ENCODE measurements at regions not wholly inside any gene's neighbourhood (a gene's known extent, or its start where the extent isn't known, plus 50 kb on each side); places are given as distances from the start of the nearest gene placed in this dataset.
"Not testable (repeated sequence)": the region's sequence is repeated elsewhere in the genome, so short reads cannot be mapped to it uniquely, and the experiment has no call there.

DNA sequence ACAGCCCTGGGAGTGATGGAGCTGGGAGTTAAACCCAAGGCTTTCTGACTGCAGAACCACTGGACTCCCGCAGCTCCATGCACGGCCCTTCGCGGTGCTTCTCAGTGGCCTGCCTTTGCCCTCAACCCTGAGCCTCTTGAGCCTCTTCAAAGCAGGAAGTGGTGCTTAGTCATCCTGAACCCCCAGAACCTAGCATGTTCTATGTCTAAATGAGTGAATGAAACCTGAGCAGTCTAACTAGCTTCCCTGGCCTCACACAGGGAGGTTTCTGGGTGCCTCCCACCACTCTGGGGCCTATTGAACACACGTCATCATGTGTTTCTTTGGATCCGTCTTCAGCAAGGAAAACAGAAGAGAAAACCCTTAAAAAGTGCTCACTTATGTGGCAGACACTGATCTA lies 117.9 kb upstream of the SFSWAP start:
- peak; percentile 84 for DNase-seq

- no peak for DNase-seq
These were observed 117.5 kb upstream of the SFSWAP start for GRCh38 chr12:131593406-131593805.

DNA sequence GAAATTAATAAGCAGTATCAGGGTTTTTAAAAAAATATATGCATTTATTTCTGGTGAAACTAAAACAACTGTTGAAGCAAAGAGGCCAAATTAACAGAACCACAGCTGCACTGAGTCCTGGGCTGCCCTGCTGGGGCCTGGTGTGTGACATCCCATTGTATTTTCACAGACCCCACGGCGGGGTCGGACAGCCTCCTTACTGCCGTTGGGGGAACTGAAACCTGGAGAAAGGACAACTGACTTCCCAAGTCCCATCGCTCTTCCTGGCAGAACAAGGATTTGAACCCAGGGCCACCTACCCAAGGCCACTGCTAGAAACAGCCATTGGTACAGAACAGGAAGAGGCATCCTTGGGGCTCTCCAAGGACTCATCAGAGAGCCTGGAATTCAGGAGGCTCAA lies 114.8 kb upstream of the SFSWAP start:
- DNase-seq = no peak

DNA sequence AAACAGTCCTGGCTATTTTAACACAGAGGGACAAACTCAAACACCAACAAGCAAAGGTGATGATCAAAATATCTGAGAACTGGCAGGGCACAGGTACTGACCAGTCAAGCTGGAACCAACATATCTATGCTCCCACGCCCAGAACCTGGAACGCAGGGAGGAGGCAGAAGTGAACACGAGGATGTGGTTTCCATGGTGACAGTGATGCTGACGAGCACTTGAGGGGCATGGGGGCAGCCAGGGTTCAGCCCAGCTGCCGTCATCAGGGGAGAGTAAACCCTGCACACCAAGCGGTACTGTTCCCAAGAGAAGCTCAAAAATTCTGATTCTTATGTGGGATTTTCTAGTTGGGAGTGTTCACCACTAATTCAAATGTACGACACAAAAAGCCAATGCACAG lies 113.6 kb upstream of the SFSWAP start:
- no peak for DNase-seq

GRCh38 chr12:131598717-131599116 lies 112.2 kb upstream of the SFSWAP start:
- DNase-seq = no peak

GRCh38 chr12:131599190-131600159 lies 111.4 kb upstream of the SFSWAP start:
- DNase-seq = no peak

GRCh38 chr12:131600160-131600532 lies 110.7 kb upstream of the SFSWAP start:
- DNase-seq = no peak

- not testable (repeated sequence) for DNase-seq
These were observed 109.4 kb upstream of the SFSWAP start for GRCh38 chr12:131601499-131601898.

GRCh38 chr12:131603106-131603938 lies 107.6 kb upstream of the SFSWAP start:
- DNase-seq = no peak

GRCh38 chr12:131603939-131604795 lies 106.7 kb upstream of the SFSWAP start:
- peak; percentile 63 for DNase-seq

DNA sequence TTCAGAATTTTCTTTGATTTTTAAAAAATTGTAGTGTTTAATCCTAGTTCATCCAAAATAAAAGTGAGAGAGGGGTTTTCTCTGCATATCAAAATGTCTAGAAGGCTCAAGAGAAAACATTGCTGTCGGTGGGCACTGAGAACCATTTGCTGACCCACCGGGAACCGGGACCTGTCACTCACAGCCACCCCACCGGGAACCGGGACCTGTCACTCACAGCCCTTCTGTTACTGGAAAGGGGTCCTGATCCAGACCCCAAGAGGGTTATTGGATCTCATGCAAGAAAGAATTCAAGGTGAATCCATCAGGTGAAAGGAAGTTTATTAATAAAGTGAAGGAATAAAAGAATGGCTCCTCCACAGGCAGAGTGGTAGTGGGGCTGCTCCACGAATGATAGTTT lies 106.0 kb upstream of the SFSWAP start:
- DNase-seq = no peak

- no peak for DNase-seq
These were observed 105.5 kb upstream of the SFSWAP start for GRCh38 chr12:131605304-131605829.

DNA sequence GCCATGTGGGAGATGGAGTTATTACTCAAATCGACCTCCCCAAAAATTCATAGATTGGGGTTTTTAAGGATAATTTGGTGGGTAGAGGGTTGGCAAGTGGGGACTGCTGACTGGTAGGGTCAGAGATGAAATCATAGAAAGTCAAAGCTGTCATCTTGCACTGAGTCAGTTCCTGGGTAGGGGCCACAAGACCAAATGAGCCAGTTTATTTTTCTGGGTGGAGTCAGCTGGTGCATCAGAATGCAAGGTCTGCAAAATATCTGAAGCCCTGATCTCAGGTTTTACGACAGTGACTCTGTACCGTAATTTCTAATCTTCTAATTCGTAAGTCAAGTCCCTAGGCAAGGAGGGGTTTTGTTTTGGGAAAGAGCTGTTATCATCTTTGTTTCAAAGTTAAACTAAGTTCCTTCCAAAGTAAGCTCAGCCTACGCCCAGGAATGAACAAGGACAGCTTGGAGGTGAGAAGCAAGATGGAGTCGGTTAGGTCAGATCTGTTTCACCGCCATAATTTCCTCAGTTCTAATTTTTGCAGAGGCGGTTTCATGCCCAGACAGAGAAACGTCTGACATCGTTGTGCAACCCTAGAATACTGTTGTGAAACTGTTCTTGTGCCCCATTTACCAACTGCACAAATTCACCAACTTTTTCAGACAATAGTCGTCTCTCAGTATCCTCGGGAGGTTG lies 104.5 kb upstream of the SFSWAP start:
- DNase-seq = peak; percentile 78

DNA sequence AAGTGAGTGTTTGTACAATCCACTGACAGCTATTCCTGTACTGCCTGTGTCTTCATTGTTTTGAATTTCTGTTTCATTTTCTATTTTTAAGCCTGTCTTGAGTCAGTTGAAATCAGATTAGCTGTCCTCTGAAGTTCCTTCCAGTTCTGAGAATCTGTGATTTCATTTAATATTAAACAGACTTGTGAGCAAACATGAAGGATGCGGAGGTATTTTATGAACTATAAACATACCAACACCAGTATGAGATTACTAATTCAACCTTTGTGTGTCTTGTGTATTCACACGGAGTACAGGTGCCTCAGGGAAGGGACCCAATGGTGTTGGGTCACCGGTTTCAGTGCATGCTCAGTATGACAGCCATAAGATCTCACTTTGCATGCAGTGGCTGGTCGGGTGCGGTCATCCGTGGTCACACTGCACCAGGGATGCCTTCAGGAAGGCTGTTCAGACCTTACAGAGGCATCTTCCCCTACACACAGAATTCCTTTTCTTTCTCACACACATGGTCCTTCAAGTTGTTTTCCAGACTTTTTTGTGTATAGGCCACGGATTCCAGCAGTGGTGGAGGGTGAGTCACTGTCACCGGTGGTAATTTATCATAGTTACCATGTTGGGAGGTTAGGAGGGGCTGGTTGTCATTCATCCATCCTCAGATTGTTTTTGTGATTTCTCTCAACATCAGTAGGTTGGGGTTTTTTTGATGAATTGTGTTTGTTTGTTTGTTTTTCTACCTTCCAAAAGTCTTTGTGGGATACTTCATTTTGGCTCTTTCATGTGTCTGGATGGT lies 103.0 kb upstream of the SFSWAP start:
- DNase-seq = peak; percentile 55

DNA sequence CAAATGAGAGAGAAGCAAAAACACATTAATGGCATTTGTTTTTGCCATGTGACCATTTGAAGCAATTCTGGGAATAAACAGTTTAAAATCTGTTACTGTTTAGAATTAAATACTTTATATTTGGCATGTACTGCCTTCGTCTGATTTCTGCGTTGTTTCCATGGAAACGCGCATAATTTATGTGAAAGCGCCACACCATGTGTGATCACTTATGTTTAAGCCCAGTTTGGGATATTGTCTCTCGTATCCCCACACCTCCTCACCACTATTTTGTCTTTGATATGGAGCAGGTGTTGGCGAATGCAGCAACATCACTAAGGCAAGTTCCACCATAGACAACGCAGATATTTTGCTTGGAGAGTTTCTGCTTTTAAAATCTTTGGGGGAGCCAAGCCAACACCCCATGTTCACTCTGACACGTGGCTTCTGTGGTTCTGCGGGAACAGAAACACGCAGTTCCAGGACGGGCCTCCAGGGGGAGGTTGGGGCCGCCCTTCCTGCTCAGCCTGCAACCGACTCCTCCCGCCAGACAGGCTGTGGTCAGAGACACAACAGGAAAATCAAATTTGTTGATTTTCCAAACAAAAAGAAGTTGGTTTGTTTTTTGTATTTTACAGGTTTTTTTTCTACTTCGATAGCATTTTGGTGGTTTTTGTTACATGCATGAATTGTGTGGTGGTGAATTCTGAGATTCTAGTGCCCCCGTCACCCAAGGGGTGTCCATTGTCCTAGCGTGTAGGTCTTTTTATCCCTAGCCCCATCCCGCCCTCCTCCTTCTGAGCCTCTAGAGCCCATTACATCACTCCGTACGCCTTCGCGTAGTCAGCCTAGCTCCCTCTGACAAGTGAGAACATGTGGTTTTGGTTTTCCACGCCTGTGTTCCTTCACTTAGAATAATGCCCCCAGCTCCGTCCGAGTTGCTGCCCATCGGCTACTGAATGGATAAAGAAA lies 101.9 kb upstream of the SFSWAP start:
- DNase-seq = peak; percentile 67

DNA sequence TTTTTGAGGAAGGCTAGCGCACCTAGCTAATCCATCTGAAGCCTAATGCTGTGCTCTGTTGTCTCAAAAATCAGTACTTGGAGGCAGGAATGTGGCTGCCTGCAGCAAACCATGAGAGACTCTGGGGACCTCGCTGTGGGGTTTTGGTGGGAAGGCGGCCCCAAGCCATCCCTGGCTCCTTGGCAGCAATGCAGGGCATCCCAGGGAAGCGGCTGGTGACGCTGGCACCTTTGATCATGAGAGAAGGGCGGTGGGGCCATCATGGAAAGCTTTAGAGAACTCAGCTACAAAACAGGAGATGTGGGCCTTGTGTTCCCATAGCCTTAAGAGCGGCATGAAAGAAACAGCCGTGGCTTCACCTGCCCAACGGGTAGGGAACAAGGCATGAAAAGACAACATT lies 101.1 kb upstream of the SFSWAP start:
- DNase-seq = no peak

DNA sequence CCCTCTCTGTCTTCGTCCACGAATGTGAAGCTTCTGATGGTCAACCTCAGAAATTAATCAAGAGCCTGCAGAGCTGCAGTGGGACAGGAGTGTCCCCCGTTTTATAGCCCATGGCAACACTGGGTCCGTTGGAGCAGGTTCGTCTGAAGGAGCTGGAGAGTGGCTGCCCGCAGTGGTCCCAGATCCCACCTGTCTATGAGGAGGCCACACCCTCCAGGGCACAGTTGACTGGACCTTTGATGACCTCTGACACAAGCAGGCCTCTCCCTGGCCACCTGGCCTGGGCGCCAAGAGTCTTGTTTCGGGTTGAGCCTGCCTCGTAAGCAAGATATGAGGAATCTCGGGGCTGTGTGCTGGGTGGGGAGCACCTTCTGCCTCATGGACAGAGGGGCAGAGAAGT lies 100.7 kb upstream of the SFSWAP start:
- no peak for DNase-seq

DNA sequence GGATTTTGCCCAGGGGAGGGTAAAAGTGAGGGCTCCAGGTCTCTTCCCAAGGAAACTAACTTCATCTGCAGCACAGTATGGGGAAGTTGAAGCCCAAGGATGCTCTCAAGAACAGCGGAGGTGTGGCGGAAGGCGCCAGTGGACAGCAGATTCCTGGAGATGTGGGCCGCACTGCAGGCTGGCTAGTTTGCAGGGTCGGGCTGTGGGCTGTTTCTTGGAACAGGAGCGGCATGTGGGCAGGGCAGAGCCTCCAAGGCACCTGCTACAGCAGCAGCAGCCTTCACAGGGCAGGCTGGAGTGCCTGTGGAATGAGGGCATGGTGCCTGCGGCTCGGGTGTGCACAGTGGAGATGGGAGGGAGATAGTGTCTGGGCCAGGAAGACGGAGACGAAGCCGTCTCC lies 100.0 kb upstream of the SFSWAP start:
- DNase-seq = no peak

GRCh38 chr12:131611416-131612091 lies 99.3 kb upstream of the SFSWAP start:
- DNase-seq = no peak

All from activated CD4-positive, alpha-beta T cell treated with anti-CD3 and anti-CD28 coated beads, Interleukin-2, amount 50 U/mL, for 16 hours (primary cell).